ENCODE measurements at regions not wholly inside any gene's neighbourhood (a gene's known extent, or its start where the extent isn't known, plus 50 kb on each side); places are given as distances from the start of the nearest gene placed in this dataset.
A peak's percentile ranks its signal among the peaks of the same experiment; 100 is the strongest.

GRCh38 chr1:219988387-219988786 is 57.9 kb downstream of the EPRS1 start:
- ATAC-seq (replicated peaks in 1 of 4), result no peak
- WGBS (ENCODE audit: insufficient coverage), result no CpG with 5 or more reads among the region's 5 CpGs
- no peak overlapping the region for H3K27ac ChIP-seq (ENCODE audit: low read length)
- peaks cover 5 to 52% of the 10 kb centered on the region in 2 donors for H3K36me3 ChIP-seq (ENCODE audit: control insufficient read depth in 2 of 2, extremely low read depth in 1 of 2, insufficient read depth in 1 of 2, low read length in 1 of 2)
- Mint-ChIP-seq H3K9me3 (no peaks in the 10 kb centered on the region), H3K4me3 (no peak overlapping the region), H3K27me3 (no peaks in the 10 kb centered on the region), H3K4me1 (peaks cover 0 to 5% (median 2%) of the 10 kb centered on the region in 3 donors), H3K27ac (peak overlapping the region in 1 of 2 donors; percentile 49), H3K36me3 (peaks cover 30% of the 10 kb centered on the region)
- H3K9me3 ChIP-seq, result no peaks in the 10 kb centered on the region
- H3K27me3 ChIP-seq (replicated peaks in 1 of 2; ENCODE audit: control insufficient read depth in 2 of 2, extremely low read depth in 1 of 2, insufficient read depth in 2 of 2, low read length in 1 of 2), result no peaks in the 10 kb centered on the region
- ChIA-PET POLR2A (no interaction called here), CTCF (interaction anchor here in 1 of 2 donors (0.8 to 1.4 kb wide), 2 partner anchors 9 to 136 kb away, joined by 4 to 5 read pairs; no protein-coding TSS in a partner anchor)
- H3K4me3 ChIP-seq (ENCODE audit: control insufficient read depth in 1 of 2, extremely low read depth in 1 of 2, low read length in 1 of 2), result no peak overlapping the region
- no peak for DNase-seq
- H3K4me1 ChIP-seq (ENCODE audit: control insufficient read depth in 1 of 2, extremely low read depth in 1 of 2, insufficient read depth in 2 of 2, low read length in 2 of 2), result no peaks in the 10 kb centered on the region

- no peak for DNase-seq
- peaks cover 0 to 54% of the 10 kb centered on the region in 2 donors for H3K36me3 ChIP-seq (ENCODE audit: control insufficient read depth in 2 of 2, extremely low read depth in 1 of 2, insufficient read depth in 1 of 2, low read length in 1 of 2)
- H3K27ac Mint-ChIP-seq, result no peak overlapping the region
- no peaks in the 10 kb centered on the region for H3K27me3 Mint-ChIP-seq
- no peaks in the 10 kb centered on the region for H3K27me3 ChIP-seq (replicated peaks in 1 of 2; ENCODE audit: control insufficient read depth in 2 of 2, extremely low read depth in 1 of 2, insufficient read depth in 2 of 2, low read length in 1 of 2)
- H3K27ac ChIP-seq (ENCODE audit: low read length), result no peak overlapping the region
- no peak for ATAC-seq (replicated peaks in 1 of 4)
- no peaks in the 10 kb centered on the region for H3K9me3 ChIP-seq
- no peaks in the 10 kb centered on the region for H3K4me1 ChIP-seq (ENCODE audit: control insufficient read depth in 1 of 2, extremely low read depth in 1 of 2, insufficient read depth in 2 of 2, low read length in 2 of 2)
- no peaks in the 10 kb centered on the region for H3K9me3 Mint-ChIP-seq
- WGBS (ENCODE audit: insufficient coverage), result no CpG with 5 or more reads among the region's 2 CpGs
- no peak overlapping the region for H3K4me3 ChIP-seq (ENCODE audit: control insufficient read depth in 1 of 2, extremely low read depth in 1 of 2, low read length in 1 of 2)
- peaks cover 26% of the 10 kb centered on the region for H3K36me3 Mint-ChIP-seq
- POLR2A ChIA-PET, result interaction anchor here (0.6 to 0.9 kb wide), 2 partner anchors 10 to 16 kb away, joined by 3 to 4 read pairs; no protein-coding TSS in a partner anchor
- CTCF ChIA-PET, result interaction anchor here in 1 of 2 donors (0.6 kb wide), 1 partner anchor 29 kb away, joined by 5 read pairs; no protein-coding TSS in a partner anchor
- H3K4me1 Mint-ChIP-seq, result peaks cover 0 to 5% (median 2%) of the 10 kb centered on the region in 3 donors
- no peak overlapping the region for H3K4me3 Mint-ChIP-seq
Observed at GRCh38 chr1:219987325-219987724, 59.0 kb upstream of the SLC30A10 start.

GRCh38 chr1:219985169-219985568 is 56.8 kb upstream of the SLC30A10 start:
- Mint-ChIP-seq H3K9me3 (no peaks in the 10 kb centered on the region), H3K27ac (no peak overlapping the region), H3K27me3 (no peaks in the 10 kb centered on the region), H3K4me1 (no peaks in the 10 kb centered on the region), H3K36me3 (peaks cover 31% of the 10 kb centered on the region), H3K4me3 (no peak overlapping the region)
- H3K27me3 ChIP-seq (replicated peaks in 1 of 2; ENCODE audit: control insufficient read depth in 2 of 2, extremely low read depth in 1 of 2, insufficient read depth in 2 of 2, low read length in 1 of 2), result no peaks in the 10 kb centered on the region
- H3K4me1 ChIP-seq (ENCODE audit: control insufficient read depth in 1 of 2, extremely low read depth in 1 of 2, insufficient read depth in 2 of 2, low read length in 2 of 2), result no peaks in the 10 kb centered on the region
- no peak overlapping the region for H3K27ac ChIP-seq (ENCODE audit: low read length)
- H3K4me3 ChIP-seq (ENCODE audit: control insufficient read depth in 1 of 2, extremely low read depth in 1 of 2, low read length in 1 of 2), result no peak overlapping the region
- POLR2A ChIA-PET, result no interaction called here
- ATAC-seq (replicated peaks in 1 of 4), result no peak
- H3K9me3 ChIP-seq, result no peaks in the 10 kb centered on the region
- DNase-seq, result no peak
- no CpG with 5 or more reads among the region's 3 CpGs for WGBS (ENCODE audit: insufficient coverage)
- H3K36me3 ChIP-seq (ENCODE audit: control insufficient read depth in 2 of 2, extremely low read depth in 1 of 2, insufficient read depth in 1 of 2, low read length in 1 of 2), result peaks cover 0 to 69% of the 10 kb centered on the region in 2 donors
- CTCF ChIA-PET, result interaction anchor here in 1 of 2 donors (0.6 kb wide), 1 partner anchor 15 kb away, joined by 8 read pairs; no protein-coding TSS in a partner anchor

All from T-cell (primary cell).